ENCODE measurements at regions not wholly inside any gene's neighbourhood (a gene's known extent, or its start where the extent isn't known, plus 50 kb on each side); places are given as distances from the start of the nearest gene placed in this dataset.

- no peak overlapping the region for H3K4me3 ChIP-seq (ENCODE audit: low read length)
- TF ChIP-seq, protein P1, sequence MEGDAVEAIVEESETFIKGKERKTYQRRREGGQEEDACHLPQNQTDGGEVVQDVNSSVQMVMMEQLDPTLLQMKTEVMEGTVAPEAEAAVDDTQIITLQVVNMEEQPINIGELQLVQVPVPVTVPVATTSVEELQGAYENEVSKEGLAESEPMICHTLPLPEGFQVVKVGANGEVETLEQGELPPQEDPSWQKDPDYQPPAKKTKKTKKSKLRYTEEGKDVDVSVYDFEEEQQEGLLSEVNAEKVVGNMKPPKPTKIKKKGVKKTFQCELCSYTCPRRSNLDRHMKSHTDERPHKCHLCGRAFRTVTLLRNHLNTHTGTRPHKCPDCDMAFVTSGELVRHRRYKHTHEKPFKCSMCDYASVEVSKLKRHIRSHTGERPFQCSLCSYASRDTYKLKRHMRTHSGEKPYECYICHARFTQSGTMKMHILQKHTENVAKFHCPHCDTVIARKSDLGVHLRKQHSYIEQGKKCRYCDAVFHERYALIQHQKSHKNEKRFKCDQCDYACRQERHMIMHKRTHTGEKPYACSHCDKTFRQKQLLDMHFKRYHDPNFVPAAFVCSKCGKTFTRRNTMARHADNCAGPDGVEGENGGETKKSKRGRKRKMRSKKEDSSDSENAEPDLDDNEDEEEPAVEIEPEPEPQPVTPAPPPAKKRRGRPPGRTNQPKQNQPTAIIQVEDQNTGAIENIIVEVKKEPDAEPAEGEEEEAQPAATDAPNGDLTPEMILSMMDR (conservative IDR thresholded peaks at IDR 0.05; ENCODE audit: low read length), result no peak
- DNase-seq (ENCODE audit: low read depth), result no peak
Measured at GRCh38 chr2:118177884-118178283, 89.6 kb downstream of the INSIG2 start.

- H3K4me3 ChIP-seq (ENCODE audit: low read length), result no peak overlapping the region
- no peak for DNase-seq (ENCODE audit: low read depth)
- TF ChIP-seq, protein P1 (conservative IDR thresholded peaks at IDR 0.05; ENCODE audit: low read length), result no peak
Measured at GRCh38 chr2:118177318-118177717, 89.0 kb downstream of the INSIG2 start.

DNA sequence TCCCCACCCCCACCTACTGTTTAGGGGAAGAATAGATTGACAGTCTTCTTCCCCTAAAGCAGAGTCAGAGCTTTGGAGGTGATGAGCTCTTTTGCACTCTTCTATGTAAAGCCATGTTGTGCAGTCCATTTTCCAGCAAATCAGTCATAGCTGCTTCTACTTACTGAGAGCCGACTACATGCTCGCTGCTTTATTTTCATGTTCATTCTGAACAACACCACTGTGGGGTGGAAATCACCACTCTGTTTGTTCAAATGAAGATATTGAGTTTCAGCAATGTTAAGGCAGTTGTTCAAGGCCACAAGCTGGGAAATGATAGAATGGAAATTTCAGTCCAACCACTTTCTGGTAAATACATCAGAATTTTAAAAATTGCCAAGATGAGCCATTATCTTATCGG, 88.3 kb downstream of the INSIG2 start:
- TF ChIP-seq, protein P1 (conservative IDR thresholded peaks at IDR 0.05; ENCODE audit: low read length), result no peak
- H3K4me3 ChIP-seq (ENCODE audit: low read length), result no peak overlapping the region
- no peak for DNase-seq (ENCODE audit: low read depth)

GRCh38 chr2:118171546-118171945, 83.3 kb downstream of the INSIG2 start:
- TF ChIP-seq, protein P1 (conservative IDR thresholded peaks at IDR 0.05; ENCODE audit: low read length), result no peak
- H3K4me3 ChIP-seq (ENCODE audit: low read length), result no peak overlapping the region
- DNase-seq (ENCODE audit: low read depth), result no peak

DNA sequence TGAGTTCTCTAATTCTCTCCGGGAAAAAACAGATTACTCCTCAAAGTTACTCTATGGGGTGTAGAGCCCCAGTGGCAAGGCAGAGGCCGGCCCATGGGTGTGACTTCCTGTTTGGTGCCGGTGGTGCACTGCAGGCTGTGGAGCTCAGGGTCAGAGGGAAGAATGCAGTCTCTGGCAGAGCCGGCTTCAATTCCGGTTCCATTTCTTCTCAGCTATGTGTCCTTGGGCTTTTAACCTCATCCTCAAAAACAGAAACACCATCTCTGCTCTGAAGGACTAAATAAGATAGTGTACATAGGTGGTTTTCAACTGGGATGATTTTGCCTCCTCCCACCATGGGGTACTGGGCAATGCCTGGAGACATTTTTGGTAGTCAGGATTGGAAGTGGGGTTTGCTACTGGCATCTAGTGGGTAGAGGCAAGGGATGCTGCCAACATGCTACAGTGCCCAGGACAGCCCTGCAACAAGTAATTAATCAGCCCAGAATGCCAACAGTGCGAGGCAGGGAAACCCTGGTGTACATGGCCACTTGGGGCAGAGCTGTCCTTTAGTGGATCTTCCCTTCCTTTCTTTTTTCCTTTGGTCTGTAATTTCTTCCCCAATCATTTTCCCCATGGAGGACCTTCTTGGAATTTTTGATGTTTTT, 81.2 kb downstream of the INSIG2 start:
- no peak overlapping the region for H3K4me3 ChIP-seq (ENCODE audit: low read length)
- TF ChIP-seq, protein P1 (conservative IDR thresholded peaks at IDR 0.05; ENCODE audit: low read length), result no peak
- DNase-seq (ENCODE audit: low read depth), result no peak

DNA sequence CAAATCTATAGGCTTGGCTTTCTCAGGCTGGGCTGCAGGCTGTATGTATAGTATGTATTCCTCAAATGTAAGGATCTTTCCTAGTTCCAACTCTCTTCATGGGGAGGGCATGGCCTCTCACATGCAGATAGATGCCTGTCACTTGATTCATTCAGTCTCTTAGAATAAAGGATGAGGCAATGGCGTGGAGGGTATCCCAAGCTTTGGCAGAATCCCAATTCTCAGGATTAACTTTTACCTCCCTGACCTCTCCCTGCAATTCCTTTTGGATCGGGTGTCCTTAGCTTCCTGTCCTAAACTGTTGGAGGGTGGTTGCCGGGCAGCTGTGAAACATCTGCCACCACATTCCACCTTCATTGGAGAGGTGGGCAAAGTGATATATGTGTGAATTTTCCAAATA, 80.3 kb downstream of the INSIG2 start:
- no peak overlapping the region for H3K4me3 ChIP-seq (ENCODE audit: low read length)
- TF ChIP-seq, protein P1 (conservative IDR thresholded peaks at IDR 0.05; ENCODE audit: low read length), result no peak
- peak; percentile 9 for DNase-seq (ENCODE audit: low read depth)

GRCh38 chr2:118167026-118167425, 78.8 kb downstream of the INSIG2 start:
- H3K4me3 ChIP-seq (ENCODE audit: low read length), result no peak overlapping the region
- TF ChIP-seq, protein P1 (conservative IDR thresholded peaks at IDR 0.05; ENCODE audit: low read length), result no peak
- DNase-seq (ENCODE audit: low read depth), result no peak
